Stimulated activated CD4-positive, alpha-beta T cell treated with anti-CD3 and anti-CD28 coated beads, Interleukin-12 subunit alpha, Interleukin-12 subunit beta, amount 100 ng/mL, for 48 hours (primary cell): ENCODE measurements at regions not wholly inside any gene's neighbourhood (a gene's known extent, or its start where the extent isn't known, plus 50 kb on each side); places are given as distances from the start of the nearest gene placed in this dataset.

Experiments
- DNase-seq, 3 donors: peaks; one replicate each; pipeline ENCODE4 v3.0.0-alpha.2; 2020; ENCODE audit warnings: low read depth in 2 of 3, low spot score in 1 of 3

- no peak for DNase-seq
These were observed 1276.3 kb upstream of the AUTS2 start for GRCh38 chr7:68321776-68322496.

GRCh38 chr7:68324621-68325020, 1273.7 kb upstream of the AUTS2 start:
- no peak for DNase-seq

GRCh38 chr7:68334216-68334615, 1264.1 kb upstream of the AUTS2 start:
- no peak for DNase-seq

GRCh38 chr7:68334636-68335272, 1263.5 kb upstream of the AUTS2 start:
- no peak for DNase-seq

GRCh38 chr7:68336594-68336993, 1261.7 kb upstream of the AUTS2 start:
- DNase-seq = no peak

GRCh38 chr7:68348401-68348800, 1249.9 kb upstream of the AUTS2 start:
- DNase-seq = no peak

GRCh38 chr7:68362745-68363518, 1235.3 kb upstream of the AUTS2 start:
- DNase-seq = no peak

GRCh38 chr7:68364886-68365625, 1233.2 kb upstream of the AUTS2 start:
- DNase-seq = no peak

GRCh38 chr7:68371985-68372384, 1226.3 kb upstream of the AUTS2 start:
- DNase-seq = no peak

- DNase-seq = no peak
These were observed 1222.1 kb upstream of the AUTS2 start for GRCh38 chr7:68376131-68376661.

GRCh38 chr7:68381731-68382130, 1216.5 kb upstream of the AUTS2 start:
- no peak for DNase-seq

GRCh38 chr7:68384581-68384980, 1213.7 kb upstream of the AUTS2 start:
- no peak for DNase-seq

- no peak for DNase-seq
These were observed 1205.2 kb upstream of the AUTS2 start for GRCh38 chr7:68393051-68393450.

- DNase-seq = no peak
These were observed 1204.1 kb upstream of the AUTS2 start for GRCh38 chr7:68394131-68394530.

GRCh38 chr7:68399991-68400590, 1198.2 kb upstream of the AUTS2 start:
- DNase-seq = no peak

- DNase-seq = no peak
These were observed 1197.5 kb upstream of the AUTS2 start for GRCh38 chr7:68400783-68401182.

- no peak for DNase-seq
These were observed 1197.0 kb upstream of the AUTS2 start for GRCh38 chr7:68401313-68401712.

GRCh38 chr7:68406480-68406879, 1191.8 kb upstream of the AUTS2 start:
- DNase-seq = no peak

GRCh38 chr7:68407460-68407859, 1190.8 kb upstream of the AUTS2 start:
- DNase-seq = no peak

GRCh38 chr7:68408873-68409272, 1189.4 kb upstream of the AUTS2 start:
- DNase-seq = no peak

GRCh38 chr7:68409851-68410250, 1188.4 kb upstream of the AUTS2 start:
- DNase-seq = no peak
